C4-2B (cell line): ENCODE measurements at regions not wholly inside any gene's neighbourhood (a gene's known extent, or its start where the extent isn't known, plus 50 kb on each side); places are given as distances from the start of the nearest gene placed in this dataset.

Experiments
- CTCF ChIP-seq: fragments of 450-650 bp; conservative IDR thresholded peaks from 2 replicates; pipeline ENCODE4 v1.5.1; 2017; ENCODE audit warnings: mild to moderate bottlenecking
- ZFX ChIP-seq: fragments of 450-650 bp; IDR thresholded peaks from 2 replicates; pipeline ENCODE4 v1.6.1; 2017

GRCh38 chr11:79957702-79958101, 516.9 kb upstream of the TENM4 start:
- TF ChIP-seq CTCF, result no peak
- TF ChIP-seq ZFX, result no peak
